Osteocyte (in vitro differentiated cells): ENCODE measurements at regions not wholly inside any gene's neighbourhood (a gene's known extent, or its start where the extent isn't known, plus 50 kb on each side); places are given as distances from the start of the nearest gene placed in this dataset.

Experiments
- DNase-seq: peaks from one replicate; pipeline ENCODE4 v3.0.0; 2021; ENCODE audit warnings: mixed read lengths; ENCODE audit not compliant: unreplicated experiment; ENCODE audit errors: extremely low spot score
- H3K27ac Mint-ChIP-seq: one replicate; pipeline ENCODE4 v1.8.0; 2021; ENCODE audit warnings: mild to moderate bottlenecking, mixed read lengths; ENCODE audit not compliant: unreplicated experiment
- H3K27me3 Mint-ChIP-seq: one replicate; pipeline ENCODE4 v1.8.0; 2021; ENCODE audit warnings: mixed read lengths; ENCODE audit not compliant: unreplicated experiment
- H3K36me3 Mint-ChIP-seq: one replicate; pipeline ENCODE4 v1.8.0; 2021; ENCODE audit warnings: mixed read lengths; ENCODE audit not compliant: unreplicated experiment
- H3K4me1 Mint-ChIP-seq: one replicate; pipeline ENCODE4 v1.8.0; 2021; ENCODE audit warnings: mixed read lengths; ENCODE audit not compliant: unreplicated experiment
- H3K4me3 Mint-ChIP-seq: one replicate; pipeline ENCODE4 v1.8.0; 2021; ENCODE audit warnings: mild to moderate bottlenecking, moderate library complexity, mixed read lengths; ENCODE audit not compliant: unreplicated experiment
- H3K9me3 Mint-ChIP-seq: one replicate; pipeline ENCODE4 v1.8.0; 2021; ENCODE audit warnings: mixed read lengths; ENCODE audit not compliant: unreplicated experiment
- CTCF ChIP-seq: fragments of 200-600 bp; sonication (generic); IDR thresholded peaks from 2 replicates; pipeline ENCODE4 v1.5.0; 2021; ENCODE audit warnings: antibody characterized with exemption, mild to moderate bottlenecking, moderate library complexity

GRCh38 chr7:42350801-42351200 lies 113.8 kb upstream of the GLI3 start:
- peaks cover 24% of the 10 kb centered on the region for H3K4me1 Mint-ChIP-seq
- no peak for DNase-seq
- no peaks in the 10 kb centered on the region for H3K27me3 Mint-ChIP-seq
- no peak overlapping the region for H3K4me3 Mint-ChIP-seq
- no peaks in the 10 kb centered on the region for H3K36me3 Mint-ChIP-seq
- no peak for TF ChIP-seq CTCF
- H3K27ac Mint-ChIP-seq = no peak overlapping the region
- H3K9me3 Mint-ChIP-seq = no peaks in the 10 kb centered on the region

GRCh38 chr7:42348631-42349030 lies 111.6 kb upstream of the GLI3 start:
- H3K36me3 Mint-ChIP-seq = no peaks in the 10 kb centered on the region
- no peak overlapping the region for H3K27ac Mint-ChIP-seq
- H3K4me1 Mint-ChIP-seq = peaks cover 24% of the 10 kb centered on the region

GRCh38 chr7:42348071-42348470 lies 111.1 kb upstream of the GLI3 start:
- no peak for TF ChIP-seq CTCF
- Mint-ChIP-seq H3K27ac (no peak overlapping the region), H3K27me3 (peaks cover under 1% of the 10 kb centered on the region), H3K9me3 (no peaks in the 10 kb centered on the region), H3K36me3 (no peaks in the 10 kb centered on the region), H3K4me1 (peaks cover 24% of the 10 kb centered on the region), H3K4me3 (no peak overlapping the region)
- DNase-seq = no peak

More at GRCh38 chr7:42348631-42349030, 111.6 kb upstream of the GLI3 start:
- no peaks in the 10 kb centered on the region for H3K27me3 Mint-ChIP-seq
- DNase-seq = no peak
- no peak overlapping the region for H3K4me3 Mint-ChIP-seq
- no peaks in the 10 kb centered on the region for H3K9me3 Mint-ChIP-seq
- no peak for TF ChIP-seq CTCF

GRCh38 chr7:42347616-42348015 lies 110.6 kb upstream of the GLI3 start:
- Mint-ChIP-seq H3K27me3 (peaks cover 5% of the 10 kb centered on the region), H3K9me3 (no peaks in the 10 kb centered on the region), H3K4me3 (no peak overlapping the region), H3K27ac (no peak overlapping the region), H3K4me1 (peaks cover 26% of the 10 kb centered on the region), H3K36me3 (no peaks in the 10 kb centered on the region)
- DNase-seq = no peak
- no peak for TF ChIP-seq CTCF

GRCh38 chr7:42345478-42346299 lies 108.7 kb upstream of the GLI3 start:
- Mint-ChIP-seq H3K9me3 (no peaks in the 10 kb centered on the region), H3K4me3 (no peak overlapping the region), H3K27ac (no peak overlapping the region), H3K27me3 (peaks cover 8% of the 10 kb centered on the region), H3K4me1 (peaks cover 18% of the 10 kb centered on the region), H3K36me3 (no peaks in the 10 kb centered on the region)
- no peak for DNase-seq
- no peak for TF ChIP-seq CTCF
